T1000 (cell line): ENCODE measurements at regions not wholly inside any gene's neighbourhood (a gene's known extent, or its start where the extent isn't known, plus 50 kb on each side); places are given as distances from the start of the nearest gene placed in this dataset.

Experiments used
- DNase-seq: peaks from one replicate; lab custom pipeline; 2025; ENCODE audit warnings: mixed read lengths; lab: John Stamatoyannopoulos, UW

GRCh38 chr2:3138621-3139020 lies 239.0 kb downstream of the EIPR1 start:
- DNase-seq, result no peak

- DNase-seq, result no peak
These were observed 239.8 kb downstream of the EIPR1 start for GRCh38 chr2:3137651-3138300.

GRCh38 chr2:3135676-3136075 lies 241.9 kb downstream of the EIPR1 start:
- DNase-seq, result no peak

GRCh38 chr2:3134026-3134571 lies 243.5 kb downstream of the EIPR1 start:
- DNase-seq, result no peak

GRCh38 chr2:3132966-3133365 lies 244.7 kb downstream of the EIPR1 start:
- DNase-seq, result no peak

GRCh38 chr2:3132466-3132865 lies 245.2 kb downstream of the EIPR1 start:
- DNase-seq, result no peak

- DNase-seq, result no peak
These were observed 245.8 kb downstream of the EIPR1 start for GRCh38 chr2:3131636-3132326.

- no peak for DNase-seq
These were observed 246.6 kb downstream of the EIPR1 start for GRCh38 chr2:3130889-3131635.

GRCh38 chr2:3130444-3130843 lies 247.2 kb downstream of the EIPR1 start:
- DNase-seq, result no peak

GRCh38 chr2:3129867-3130266 lies 247.8 kb downstream of the EIPR1 start:
- no peak for DNase-seq

- no peak for DNase-seq
These were observed 248.8 kb downstream of the EIPR1 start for GRCh38 chr2:3128786-3129185.

- no peak for DNase-seq
These were observed 249.9 kb downstream of the EIPR1 start for GRCh38 chr2:3127710-3128109.

GRCh38 chr2:3126911-3127621 lies 250.6 kb downstream of the EIPR1 start:
- no peak for DNase-seq

- DNase-seq, result no peak
These were observed 251.3 kb downstream of the EIPR1 start for GRCh38 chr2:3126171-3126910.

GRCh38 chr2:3125761-3126130 lies 251.9 kb downstream of the EIPR1 start:
- DNase-seq, result no peak

- no peak for DNase-seq
These were observed 252.4 kb downstream of the EIPR1 start for GRCh38 chr2:3125001-3125760.

- no peak for DNase-seq
These were observed 255.1 kb downstream of the EIPR1 start for GRCh38 chr2:3122525-3122924.

GRCh38 chr2:3121601-3122000 lies 256.0 kb downstream of the EIPR1 start:
- DNase-seq, result no peak

- DNase-seq, result no peak
These were observed 259.9 kb downstream of the EIPR1 start for GRCh38 chr2:3117650-3118216.

- DNase-seq, result no peak
These were observed 261.2 kb downstream of the EIPR1 start for GRCh38 chr2:3116371-3116770.
